Activated T-helper 1 cell treated with anti-CD3 and anti-CD28 coated beads, Interleukin-12 subunit alpha, Interleukin-12 subunit beta, Interleukin-2, Interleukin-4 antibody, amounts not matched to agents 30 ng/mL and 10 ng/mL and 1 ng/mL, durations not matched to agents 14 hours and 24 hours and 36 hours (primary cell): ENCODE measurements at regions not wholly inside any gene's neighbourhood (a gene's known extent, or its start where the extent isn't known, plus 50 kb on each side); places are given as distances from the start of the nearest gene placed in this dataset.

Source experiments
- DNase-seq: peaks from one replicate; pipeline ENCODE4 v3.0.0; 2021; ENCODE audit warnings: low spot score
- H3K27ac Mint-ChIP-seq: one replicate; pipeline ENCODE4 v1.8.0; 2021; ENCODE audit warnings: mild to moderate bottlenecking, mixed read lengths
- H3K27me3 Mint-ChIP-seq: one replicate; pipeline ENCODE4 v1.8.0; 2022; ENCODE audit warnings: mild to moderate bottlenecking, moderate library complexity, mixed read lengths; ENCODE audit not compliant: insufficient read depth
- H3K36me3 Mint-ChIP-seq: one replicate; pipeline ENCODE4 v1.8.0; 2021; ENCODE audit warnings: low read depth, mixed read lengths
- H3K4me1 Mint-ChIP-seq: one replicate; pipeline ENCODE4 v1.8.0; 2021; ENCODE audit warnings: low read depth, mixed read lengths
- H3K4me3 Mint-ChIP-seq: one replicate; pipeline ENCODE4 v1.8.0; 2021; ENCODE audit warnings: mild to moderate bottlenecking, moderate library complexity, mixed read lengths
- H3K9me3 Mint-ChIP-seq: one replicate; pipeline ENCODE4 v1.8.0; 2021; ENCODE audit warnings: mixed read lengths
- intact Hi-C: fragments of 100-400 bp; cut with micrococcal nuclease; formaldehyde crosslinking; loops from one replicate; pipeline ENCODE4 v1.15.1; 2024

DNA sequence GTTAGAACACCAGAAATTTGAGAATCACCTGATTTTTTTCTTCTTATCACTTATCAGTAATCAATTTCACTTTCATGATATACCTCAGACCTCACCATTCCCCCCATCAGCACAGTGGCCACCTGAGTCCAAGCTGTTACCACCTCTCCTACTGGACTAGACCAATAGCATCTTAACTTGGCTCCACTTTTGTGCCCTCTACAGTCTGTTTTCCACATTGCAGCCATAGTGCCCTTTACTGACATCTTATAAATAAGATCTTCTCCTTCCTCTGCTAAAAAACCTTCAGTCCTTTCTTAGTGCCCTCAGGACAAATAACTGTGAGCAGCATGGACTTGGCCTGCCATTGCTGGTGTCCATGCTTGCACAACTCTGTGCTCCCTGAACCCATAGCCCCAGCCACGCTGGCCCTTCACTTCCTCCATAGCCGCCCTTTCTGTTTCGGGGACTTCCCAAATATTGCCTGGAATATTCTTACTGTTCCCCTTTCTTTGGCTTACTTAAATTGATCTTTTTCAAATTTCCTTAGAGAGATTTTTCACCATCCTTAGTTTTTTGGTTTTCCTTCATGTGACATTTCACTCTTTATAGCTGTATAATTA is 380.8 kb downstream of the LMO7 start:
- intact Hi-C loops, result loop anchor here (1.0 to 10.0 kb wide), 3 partner anchors 141 to 888 kb away; no protein-coding TSS in a partner anchor
- Mint-ChIP-seq H3K4me3 (no peak overlapping the region), H3K9me3 (no peaks in the 10 kb centered on the region), H3K27me3 (no peaks in the 10 kb centered on the region), H3K4me1 (no peaks in the 10 kb centered on the region), H3K36me3 (no peaks in the 10 kb centered on the region), H3K27ac (no peak overlapping the region)
- no peak for DNase-seq

DNA sequence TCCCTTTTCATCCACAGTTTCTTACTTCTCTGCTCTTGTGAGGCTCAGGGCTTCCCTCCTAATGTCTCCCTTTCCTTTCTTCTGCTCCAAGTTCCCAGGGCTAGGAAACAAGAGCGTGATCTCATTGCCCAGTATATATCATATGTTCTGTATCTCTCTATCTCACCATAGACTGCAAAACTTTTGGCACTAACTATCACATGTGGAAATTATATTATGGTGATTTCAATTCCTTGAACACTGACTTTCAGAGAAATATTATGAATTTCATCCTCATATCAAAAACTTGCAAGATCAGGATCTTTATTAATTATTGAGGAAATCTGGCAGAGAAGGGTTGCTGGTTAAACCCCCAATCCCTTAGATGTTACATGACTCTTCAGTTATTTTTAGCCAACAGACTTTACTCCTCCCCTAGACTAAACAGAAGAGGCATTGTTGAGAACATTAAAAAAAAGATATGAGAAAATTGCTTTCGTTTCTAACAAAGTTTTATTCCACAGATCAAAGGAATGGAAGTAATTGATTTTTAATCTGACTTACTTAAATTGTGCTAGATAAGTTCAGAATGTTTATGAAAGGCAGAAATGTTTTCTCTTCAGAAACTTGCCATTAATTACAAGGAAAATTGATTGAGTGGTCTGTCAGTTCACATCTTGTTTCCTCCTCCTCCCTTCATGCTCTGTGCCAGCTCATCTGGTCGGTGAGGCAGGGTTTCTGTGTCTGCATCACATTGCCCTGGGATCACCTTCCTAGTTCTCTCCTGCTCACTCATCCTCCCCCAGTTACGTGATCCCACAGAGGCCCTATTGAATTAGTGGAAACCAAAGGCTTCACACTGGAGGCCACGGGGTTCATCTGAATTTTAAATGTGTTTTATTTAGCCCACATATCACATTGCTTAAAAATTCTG is 378.5 kb downstream of the LMO7 start:
- Mint-ChIP-seq H3K36me3 (no peaks in the 10 kb centered on the region), H3K9me3 (no peaks in the 10 kb centered on the region), H3K4me1 (no peaks in the 10 kb centered on the region), H3K27ac (no peak overlapping the region), H3K27me3 (no peaks in the 10 kb centered on the region), H3K4me3 (no peak overlapping the region)
- intact Hi-C loops, result loop anchor here (10.0 kb wide), 1 partner anchor 890 kb away; no protein-coding TSS in a partner anchor
- no peak for DNase-seq

DNA sequence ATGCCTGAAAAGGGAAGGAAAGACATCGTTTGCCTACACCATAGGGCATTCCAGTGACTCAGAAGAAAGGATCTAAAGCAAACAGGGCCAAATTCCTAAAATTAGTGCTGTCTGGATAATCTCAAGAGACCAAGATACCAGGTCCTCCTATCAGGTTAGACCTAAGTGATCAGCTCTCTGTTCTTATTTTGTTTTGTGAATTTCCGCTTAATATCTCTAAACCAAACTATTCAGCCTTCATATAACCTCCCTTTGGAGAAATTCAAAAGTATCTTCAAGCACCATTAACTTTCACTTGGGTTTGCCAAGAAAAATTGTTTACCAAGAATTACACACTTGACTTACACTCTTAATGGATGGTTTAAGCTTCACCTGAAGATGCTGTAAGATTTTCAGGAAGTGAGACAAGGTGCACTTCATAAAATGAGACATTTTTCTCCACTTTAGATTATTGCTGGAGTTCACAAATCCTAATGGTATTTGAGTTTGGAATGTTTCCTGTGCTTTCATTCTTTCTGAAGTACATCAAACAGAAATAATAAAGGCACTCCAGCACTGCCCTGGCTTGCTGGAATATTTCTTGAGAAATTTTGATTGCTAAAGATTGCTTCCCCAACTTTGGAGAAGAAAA is 376.1 kb downstream of the LMO7 start:
- Mint-ChIP-seq H3K36me3 (no peaks in the 10 kb centered on the region), H3K4me3 (no peak overlapping the region), H3K9me3 (no peaks in the 10 kb centered on the region), H3K27me3 (no peaks in the 10 kb centered on the region), H3K27ac (no peak overlapping the region), H3K4me1 (no peaks in the 10 kb centered on the region)
- no peak for DNase-seq
- intact Hi-C loops, result loop anchor here (10.0 kb wide), 1 partner anchor 893 kb away; no protein-coding TSS in a partner anchor

DNA sequence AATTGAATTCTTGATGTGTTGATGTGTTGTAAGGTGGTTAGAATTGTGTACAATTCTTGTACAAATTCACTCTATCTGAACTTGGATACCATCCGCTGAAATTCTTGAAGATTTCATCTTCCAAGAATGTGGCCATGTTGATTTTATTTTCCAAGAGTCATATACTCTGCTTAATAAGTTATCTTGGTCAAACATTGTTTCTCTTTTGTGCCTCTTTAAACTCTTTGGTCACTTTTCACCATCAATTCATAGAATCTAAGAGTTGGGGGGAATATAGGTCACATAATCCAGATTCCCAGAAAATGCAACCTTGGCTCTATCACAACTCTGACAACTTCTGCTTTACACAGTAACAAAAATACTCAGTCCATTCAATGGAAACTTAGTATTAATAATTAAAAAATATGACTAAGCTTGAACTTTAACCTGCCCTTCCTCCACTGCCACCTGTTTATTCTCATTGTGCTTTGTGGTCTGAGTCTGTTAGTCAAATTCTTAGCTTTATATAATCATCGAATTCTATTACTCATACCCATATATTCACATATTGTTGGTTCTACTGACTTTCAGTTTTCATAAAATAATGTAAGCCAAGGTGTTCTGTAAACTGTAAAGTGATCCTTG is 373.2 kb downstream of the LMO7 start:
- Mint-ChIP-seq H3K27ac (no peak overlapping the region), H3K27me3 (no peaks in the 10 kb centered on the region)
- intact Hi-C loops, result no loop called here

DNA sequence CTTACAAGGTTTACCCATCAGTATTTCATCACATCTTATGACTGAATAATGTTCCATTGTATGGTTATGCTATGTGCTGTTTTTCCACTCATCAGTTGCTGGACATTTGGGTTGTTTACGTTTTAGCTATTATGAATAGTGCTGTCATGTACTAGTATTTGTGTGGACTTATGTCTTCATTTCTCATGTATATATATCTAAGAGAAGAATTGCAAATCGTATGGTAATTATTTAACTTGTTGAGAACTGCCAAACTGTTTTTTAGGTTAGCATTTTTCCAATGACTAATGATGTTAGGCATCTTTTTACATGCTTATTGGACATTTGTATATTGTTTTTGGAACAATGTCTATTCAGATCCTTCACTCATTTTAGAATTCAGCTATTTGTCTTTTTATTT is 368.3 kb downstream of the LMO7 start:
- H3K9me3 Mint-ChIP-seq, result no peaks in the 10 kb centered on the region
- H3K27me3 Mint-ChIP-seq, result peaks cover 2% of the 10 kb centered on the region
- H3K27ac Mint-ChIP-seq, result no peak overlapping the region
- no peaks in the 10 kb centered on the region for H3K36me3 Mint-ChIP-seq
- intact Hi-C loops, result no loop called here
- H3K4me1 Mint-ChIP-seq, result no peaks in the 10 kb centered on the region
- H3K4me3 Mint-ChIP-seq, result no peak overlapping the region
- no peak for DNase-seq

More for the DNA sequence above, 373.2 kb downstream of the LMO7 start:
- no peaks in the 10 kb centered on the region for H3K9me3 Mint-ChIP-seq
- no peaks in the 10 kb centered on the region for H3K4me1 Mint-ChIP-seq
- H3K36me3 Mint-ChIP-seq, result no peaks in the 10 kb centered on the region
- no peak overlapping the region for H3K4me3 Mint-ChIP-seq
- DNase-seq, result no peak

DNA sequence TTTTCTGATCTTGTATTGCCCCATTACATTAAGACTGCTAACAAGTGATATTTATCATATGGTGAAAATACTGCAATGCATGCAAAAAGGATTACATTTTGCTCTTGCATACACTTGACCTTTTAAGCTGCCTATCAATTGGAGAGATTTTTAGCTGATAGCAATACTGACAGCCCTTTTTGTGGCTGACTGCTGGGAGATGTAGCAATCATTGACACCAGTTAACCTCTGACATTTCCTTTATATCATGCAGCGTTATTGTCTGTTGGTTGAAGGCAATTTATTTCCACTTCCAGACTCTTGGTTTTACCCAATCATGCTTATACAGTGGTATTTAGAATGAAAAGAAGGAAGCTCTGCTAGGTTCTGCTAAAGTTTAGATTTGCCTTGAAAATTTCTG is 364.0 kb downstream of the LMO7 start:
- H3K27me3 Mint-ChIP-seq, result peaks cover 2% of the 10 kb centered on the region
- H3K27ac Mint-ChIP-seq, result no peak overlapping the region
- no peaks in the 10 kb centered on the region for H3K36me3 Mint-ChIP-seq
- no peaks in the 10 kb centered on the region for H3K4me1 Mint-ChIP-seq
- no peaks in the 10 kb centered on the region for H3K9me3 Mint-ChIP-seq
- intact Hi-C loops, result no loop called here
- no peak overlapping the region for H3K4me3 Mint-ChIP-seq
- no peak for DNase-seq

DNA sequence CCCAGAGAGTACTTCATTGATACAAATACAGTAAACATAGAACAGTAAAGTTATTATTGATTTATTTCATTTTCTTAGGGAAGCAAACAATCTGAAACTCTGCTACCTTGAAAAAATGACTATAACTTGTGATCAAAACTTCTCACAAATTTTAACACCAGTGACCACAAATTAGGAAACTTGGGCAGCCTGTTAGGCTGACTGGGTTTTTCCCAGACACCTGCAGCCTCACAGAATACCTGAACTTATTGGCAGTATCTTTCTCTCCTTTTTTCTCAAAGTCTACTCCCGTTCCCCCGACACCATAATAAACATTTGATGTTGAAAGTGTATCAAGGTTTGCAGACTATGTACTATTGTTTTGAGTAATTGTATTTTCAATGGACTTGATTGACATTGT is 360.5 kb downstream of the LMO7 start:
- Mint-ChIP-seq H3K4me1 (no peaks in the 10 kb centered on the region), H3K27me3 (no peaks in the 10 kb centered on the region), H3K9me3 (no peaks in the 10 kb centered on the region), H3K27ac (no peak overlapping the region), H3K4me3 (no peak overlapping the region), H3K36me3 (no peaks in the 10 kb centered on the region)
- intact Hi-C loops, result no loop called here
- DNase-seq, result no peak

DNA sequence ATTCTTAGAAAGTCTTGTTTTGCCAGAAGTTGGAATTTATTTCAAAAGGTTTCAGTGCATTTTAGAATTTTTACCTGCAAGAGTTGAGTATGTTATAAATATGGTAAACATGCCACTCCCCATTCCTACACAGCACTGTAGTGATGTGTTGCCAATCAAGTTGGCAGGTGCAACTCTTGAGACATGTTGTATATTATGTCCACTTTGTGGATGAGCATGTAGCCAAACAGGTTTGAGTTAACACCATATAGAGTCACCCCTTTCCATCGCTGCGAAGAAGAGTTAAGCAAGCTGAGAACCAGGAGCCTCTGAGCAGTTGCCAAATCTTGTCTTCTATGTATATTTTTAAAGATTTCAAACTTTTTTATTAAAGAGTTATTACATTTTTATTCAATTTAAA is 359.8 kb downstream of the LMO7 start:
- no peaks in the 10 kb centered on the region for H3K9me3 Mint-ChIP-seq
- no peaks in the 10 kb centered on the region for H3K36me3 Mint-ChIP-seq
- no peak overlapping the region for H3K27ac Mint-ChIP-seq
- H3K27me3 Mint-ChIP-seq, result no peaks in the 10 kb centered on the region
- no peak for DNase-seq
- H3K4me1 Mint-ChIP-seq, result no peaks in the 10 kb centered on the region
- intact Hi-C loops, result no loop called here
- H3K4me3 Mint-ChIP-seq, result no peak overlapping the region

DNA sequence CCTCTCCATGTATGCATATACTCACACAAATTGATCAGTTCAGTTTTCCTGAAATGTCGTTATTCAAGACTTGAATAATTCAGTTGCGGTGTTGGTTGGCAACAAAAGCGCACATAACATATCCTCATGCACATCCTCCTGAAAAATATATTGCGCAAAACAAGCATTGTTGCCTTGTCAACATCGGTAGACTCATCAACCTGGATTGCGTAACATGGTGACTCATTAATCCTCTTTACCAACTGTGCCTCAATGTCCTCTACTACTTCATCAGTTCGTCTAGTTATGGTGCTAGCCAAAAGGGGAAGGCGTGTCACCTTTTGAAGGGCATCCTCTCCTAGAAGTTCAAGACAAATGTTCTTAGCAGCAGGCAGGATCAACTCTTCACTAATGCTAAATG is 357.7 kb downstream of the LMO7 start:
- DNase-seq, result no peak
- Mint-ChIP-seq H3K36me3 (no peaks in the 10 kb centered on the region), H3K27ac (no peak overlapping the region), H3K4me1 (no peaks in the 10 kb centered on the region), H3K27me3 (no peaks in the 10 kb centered on the region), H3K9me3 (no peaks in the 10 kb centered on the region), H3K4me3 (no peak overlapping the region)
- intact Hi-C loops, result no loop called here

DNA sequence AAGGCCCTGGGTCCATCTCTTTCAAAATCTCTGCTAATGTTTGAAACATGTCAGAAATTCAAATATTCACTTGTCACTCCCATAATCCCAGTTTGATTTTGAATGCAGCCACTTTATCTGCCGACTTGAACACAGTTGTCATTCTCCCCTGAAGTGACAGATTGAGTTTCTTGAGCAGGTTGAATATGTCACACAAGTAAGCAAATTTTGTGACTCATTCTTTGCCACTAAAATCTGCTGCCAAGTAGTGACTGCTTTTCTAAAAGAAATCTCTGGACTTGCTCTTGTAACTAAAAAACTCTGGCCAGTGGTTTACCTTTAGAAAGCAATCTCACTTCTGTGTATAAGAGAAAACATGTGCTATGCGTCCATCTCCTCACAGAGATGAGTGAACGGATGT is 357.1 kb downstream of the LMO7 start:
- intact Hi-C loops, result no loop called here
- no peaks in the 10 kb centered on the region for H3K4me1 Mint-ChIP-seq
- H3K27me3 Mint-ChIP-seq, result no peaks in the 10 kb centered on the region
- H3K36me3 Mint-ChIP-seq, result no peaks in the 10 kb centered on the region
- no peak for DNase-seq
- no peak overlapping the region for H3K27ac Mint-ChIP-seq
- H3K9me3 Mint-ChIP-seq, result no peaks in the 10 kb centered on the region
- no peak overlapping the region for H3K4me3 Mint-ChIP-seq

DNA sequence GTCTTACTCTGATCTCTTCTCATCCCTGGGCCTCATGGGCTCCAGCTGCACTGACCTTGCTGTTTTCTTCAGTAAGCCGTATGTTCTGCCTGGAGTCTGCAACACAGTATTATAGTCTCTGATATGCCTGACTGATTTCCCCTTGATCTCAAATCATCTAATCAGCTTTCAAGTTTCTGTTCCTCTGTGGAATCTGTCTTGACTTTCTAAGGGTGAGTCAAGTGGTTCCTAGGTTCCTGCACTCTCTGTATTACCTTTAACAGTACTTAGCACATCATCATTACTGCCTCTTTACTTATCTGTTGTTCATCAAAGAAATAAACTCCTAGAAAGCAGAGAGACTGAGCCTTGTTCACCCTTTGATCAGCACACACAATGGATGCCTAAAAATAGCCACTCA is 350.7 kb downstream of the LMO7 start:
- Mint-ChIP-seq H3K9me3 (no peaks in the 10 kb centered on the region), H3K27me3 (no peaks in the 10 kb centered on the region), H3K4me3 (no peak overlapping the region), H3K36me3 (no peaks in the 10 kb centered on the region), H3K4me1 (no peaks in the 10 kb centered on the region), H3K27ac (no peak overlapping the region)
- intact Hi-C loops, result no loop called here
- no peak for DNase-seq

DNA sequence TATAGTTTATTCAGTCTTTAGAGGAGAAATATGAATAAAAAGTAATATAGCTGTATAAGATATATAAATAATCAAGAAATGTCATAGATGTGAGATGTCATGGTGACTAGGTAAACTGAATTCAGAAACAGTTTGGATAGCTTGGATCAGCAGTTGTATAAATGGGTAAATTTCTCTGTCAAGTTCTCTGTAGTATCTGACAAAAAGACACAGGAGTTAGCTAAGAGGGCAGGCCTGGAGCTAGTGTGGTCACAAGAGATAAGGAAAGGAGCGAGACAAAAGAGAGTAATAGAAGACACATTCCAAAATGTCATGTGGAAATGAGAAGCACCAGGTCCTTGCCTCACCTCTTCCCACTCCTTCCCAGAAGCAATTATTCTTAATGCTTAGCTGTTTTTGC is 349.0 kb downstream of the LMO7 start:
- Mint-ChIP-seq H3K27ac (no peak overlapping the region), H3K9me3 (no peaks in the 10 kb centered on the region), H3K4me3 (no peak overlapping the region), H3K4me1 (no peaks in the 10 kb centered on the region), H3K27me3 (no peaks in the 10 kb centered on the region), H3K36me3 (no peaks in the 10 kb centered on the region)
- intact Hi-C loops, result no loop called here
- no peak for DNase-seq

DNA sequence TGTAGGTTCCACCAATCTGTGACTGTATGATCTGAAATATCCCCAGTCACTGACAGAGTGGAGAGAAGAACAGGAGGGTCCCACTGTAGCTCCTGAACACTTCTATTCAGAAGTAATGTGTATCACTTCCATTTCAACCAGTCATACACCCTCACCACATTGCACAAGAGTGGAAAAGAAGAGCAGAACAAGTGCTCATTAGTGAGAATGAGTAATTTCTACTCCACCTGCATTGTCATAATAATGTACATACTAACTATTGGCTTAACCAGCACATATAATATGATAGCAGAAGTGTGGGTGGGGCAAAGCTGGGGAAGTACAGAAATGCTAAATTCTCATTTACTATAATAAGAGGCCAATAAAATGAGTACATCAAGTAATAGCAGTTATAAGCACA is 342.7 kb downstream of the LMO7 start:
- no peaks in the 10 kb centered on the region for H3K27me3 Mint-ChIP-seq
- DNase-seq, result no peak
- no peak overlapping the region for H3K4me3 Mint-ChIP-seq
- intact Hi-C loops, result no loop called here
- H3K4me1 Mint-ChIP-seq, result no peaks in the 10 kb centered on the region
- H3K9me3 Mint-ChIP-seq, result no peaks in the 10 kb centered on the region
- no peak overlapping the region for H3K27ac Mint-ChIP-seq
- H3K36me3 Mint-ChIP-seq, result no peaks in the 10 kb centered on the region
